Neural cell (in vitro differentiated cells): ENCODE measurements at regions not wholly inside any gene's neighbourhood (a gene's known extent, or its start where the extent isn't known, plus 50 kb on each side); places are given as distances from the start of the nearest gene placed in this dataset.
"Not testable (repeated sequence)": the region's sequence is repeated elsewhere in the genome, so short reads cannot be mapped to it uniquely, and the experiment has no call there.

Source experiments
- CTCF ChIP-seq: fragments of 450-650 bp; IDR thresholded peaks from 2 replicates; pipeline ENCODE4 v1.5.1; 2014; ENCODE audit warnings: antibody characterized with exemption, mild to moderate bottlenecking, moderate library complexity; ENCODE audit not compliant: poor library complexity, severe bottlenecking
- MXI1 ChIP-seq: fragments of 450-650 bp; conservative IDR thresholded peaks from 2 replicates; pipeline ENCODE4 v1.6.1; 2014; ENCODE audit warnings: antibody characterized with exemption, mild to moderate bottlenecking; ENCODE audit not compliant: poor library complexity, severe bottlenecking
- REST ChIP-seq: IDR thresholded peaks from 2 replicates; pipeline ENCODE4 v1.6.1; 2012; ENCODE audit warnings: borderline replicate concordance
- TAF1 ChIP-seq: IDR thresholded peaks from 2 replicates; pipeline ENCODE4 v1.6.1; 2012; ENCODE audit warnings: low read depth

- not testable (repeated sequence) for TF ChIP-seq CTCF, MXI1, TAF1, REST
Observed at GRCh38 chr21:6376321-6377070, 4144.9 kb upstream of the TPTE start.
